ENCODE measurements at regions not wholly inside any gene's neighbourhood (a gene's known extent, or its start where the extent isn't known, plus 50 kb on each side); places are given as distances from the start of the nearest gene placed in this dataset.

DNA sequence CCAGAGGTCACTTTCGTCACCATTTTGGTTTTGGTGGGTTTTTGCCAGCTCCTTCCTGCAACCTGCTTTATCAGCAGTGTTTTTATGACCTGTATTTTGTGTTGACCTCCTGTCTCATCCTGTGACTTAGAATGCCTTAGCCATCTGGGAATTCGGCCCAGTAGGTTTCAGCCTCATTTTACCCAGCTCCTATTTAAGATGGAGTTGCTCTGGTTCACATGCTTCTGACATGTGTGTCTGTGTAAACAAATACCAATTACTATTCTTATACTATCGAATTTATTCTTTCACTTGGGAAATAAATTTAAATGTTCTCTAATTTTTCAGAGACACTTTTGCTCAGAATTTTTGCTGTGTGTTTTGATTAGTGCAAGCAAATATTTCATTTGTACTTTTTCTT is 1370.3 kb upstream of the MIR17HG start:
- TF ChIP-seq, protein P1, sequence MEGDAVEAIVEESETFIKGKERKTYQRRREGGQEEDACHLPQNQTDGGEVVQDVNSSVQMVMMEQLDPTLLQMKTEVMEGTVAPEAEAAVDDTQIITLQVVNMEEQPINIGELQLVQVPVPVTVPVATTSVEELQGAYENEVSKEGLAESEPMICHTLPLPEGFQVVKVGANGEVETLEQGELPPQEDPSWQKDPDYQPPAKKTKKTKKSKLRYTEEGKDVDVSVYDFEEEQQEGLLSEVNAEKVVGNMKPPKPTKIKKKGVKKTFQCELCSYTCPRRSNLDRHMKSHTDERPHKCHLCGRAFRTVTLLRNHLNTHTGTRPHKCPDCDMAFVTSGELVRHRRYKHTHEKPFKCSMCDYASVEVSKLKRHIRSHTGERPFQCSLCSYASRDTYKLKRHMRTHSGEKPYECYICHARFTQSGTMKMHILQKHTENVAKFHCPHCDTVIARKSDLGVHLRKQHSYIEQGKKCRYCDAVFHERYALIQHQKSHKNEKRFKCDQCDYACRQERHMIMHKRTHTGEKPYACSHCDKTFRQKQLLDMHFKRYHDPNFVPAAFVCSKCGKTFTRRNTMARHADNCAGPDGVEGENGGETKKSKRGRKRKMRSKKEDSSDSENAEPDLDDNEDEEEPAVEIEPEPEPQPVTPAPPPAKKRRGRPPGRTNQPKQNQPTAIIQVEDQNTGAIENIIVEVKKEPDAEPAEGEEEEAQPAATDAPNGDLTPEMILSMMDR (IDR thresholded peaks at IDR 0.05), result no peak
- no peak for TF ChIP-seq POLR2A (IDR thresholded peaks at IDR 0.05)

Measured in thyroid gland (tissue), 4 donors.